GM18951 (cell line): ENCODE measurements at regions not wholly inside any gene's neighbourhood (a gene's known extent, or its start where the extent isn't known, plus 50 kb on each side); places are given as distances from the start of the nearest gene placed in this dataset.
"Not testable (repeated sequence)": the region's sequence is repeated elsewhere in the genome, so short reads cannot be mapped to it uniquely, and the experiment has no call there.

Experiments used
- POLR2A ChIP-seq: IDR thresholded peaks from 4 replicates; pipeline ENCODE4 v1.6.1; 2011; ENCODE audit warnings: mild to moderate bottlenecking; ENCODE audit not compliant: insufficient read length, insufficient read depth; ENCODE audit errors: extremely low read depth
- in situ Hi-C: fragments of 300-500 bp; cut with MboI; formaldehyde crosslinking; loops from one replicate; pipeline ENCODE4 v1.12.0; 2022; ENCODE audit warnings: low sequenced_read_pairs, mixed read lengths, inconsistent platforms; ENCODE audit not compliant: unreplicated experiment

DNA sequence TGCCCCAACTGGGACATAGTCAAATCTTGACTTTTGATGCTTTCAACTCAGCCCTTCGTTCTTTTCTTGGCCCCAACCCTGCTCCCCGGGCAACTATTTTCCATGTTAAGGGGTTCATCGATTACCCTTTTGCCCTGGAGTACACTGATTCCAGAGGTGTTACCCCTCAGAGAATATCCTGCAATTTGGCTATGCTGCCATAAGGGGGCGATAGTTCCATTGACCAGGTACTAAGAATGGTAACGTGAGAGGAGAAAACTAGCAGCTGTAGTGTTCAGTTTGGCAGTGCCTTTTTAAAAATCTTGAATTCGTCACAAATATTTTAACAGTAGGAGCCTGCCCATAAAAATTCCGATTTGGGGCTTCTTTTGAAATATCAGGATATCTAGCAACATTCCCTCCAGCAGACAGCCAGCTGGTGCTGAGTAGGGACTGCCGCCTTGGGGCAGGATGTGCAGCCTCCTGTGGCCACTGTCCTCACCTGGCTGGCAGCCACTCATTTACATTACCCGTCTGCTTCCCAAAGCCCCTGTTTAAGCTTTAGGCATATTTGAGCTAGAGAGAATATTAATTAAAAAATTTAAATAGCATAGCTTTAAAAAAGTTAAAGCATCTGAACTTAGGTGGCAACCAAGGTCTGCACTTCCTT, 146.3 kb upstream of the SKOR2 start:
- in situ Hi-C loops, result no loop called here
- no peak for TF ChIP-seq POLR2A

DNA sequence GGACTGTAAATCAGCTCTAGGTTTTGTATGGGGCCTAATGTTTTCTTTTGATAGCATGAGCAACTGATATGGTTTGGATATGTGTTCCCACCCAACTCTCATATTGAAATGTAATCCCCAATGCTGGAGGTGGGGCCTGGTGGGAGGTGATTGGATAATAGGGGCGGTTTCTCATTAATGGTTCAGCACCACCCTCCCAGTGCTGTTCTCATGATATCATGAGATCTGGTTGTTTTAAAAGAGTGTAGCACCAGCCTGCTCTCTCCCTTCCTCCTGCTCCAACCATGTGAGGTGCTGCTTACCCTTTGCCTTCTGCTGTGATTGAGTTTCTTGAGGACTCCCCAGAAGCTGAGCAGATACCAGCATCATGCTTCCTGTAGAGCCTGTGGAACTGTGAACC, 140.2 kb upstream of the SKOR2 start:
- in situ Hi-C loops, result no loop called here

DNA sequence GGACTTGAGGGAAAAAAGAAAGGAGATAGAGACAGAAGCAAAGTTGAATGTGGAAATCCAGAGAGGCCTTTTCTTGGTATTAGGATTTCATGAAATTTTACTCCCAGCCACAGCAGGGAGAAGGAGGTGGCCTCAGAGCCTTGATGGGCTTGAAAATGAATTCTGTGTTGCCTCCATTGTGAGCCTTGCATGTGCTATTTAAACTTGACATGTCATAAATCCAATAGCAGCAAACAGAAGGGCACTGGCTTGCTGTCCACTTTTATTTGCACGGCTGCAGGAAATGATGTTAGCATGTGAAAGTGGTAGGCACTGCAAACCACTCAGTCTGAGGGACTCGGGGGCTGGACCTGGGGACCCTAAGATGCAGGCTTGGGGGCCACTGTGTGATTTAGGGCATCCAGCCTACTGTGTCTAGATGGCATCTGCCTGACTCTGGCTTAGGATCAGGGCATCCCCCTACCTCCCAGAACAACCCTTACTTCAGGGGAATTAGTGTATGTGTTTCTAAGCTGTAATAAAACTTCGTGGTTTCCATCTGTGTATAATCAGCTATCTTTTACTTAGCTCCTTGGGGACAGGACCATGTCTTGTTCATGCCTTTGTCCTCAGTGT, 139.1 kb upstream of the SKOR2 start:
- no peak for TF ChIP-seq POLR2A
- in situ Hi-C loops, result no loop called here

More for the DNA sequence above, 140.2 kb upstream of the SKOR2 start:
- TF ChIP-seq POLR2A, result no peak

DNA sequence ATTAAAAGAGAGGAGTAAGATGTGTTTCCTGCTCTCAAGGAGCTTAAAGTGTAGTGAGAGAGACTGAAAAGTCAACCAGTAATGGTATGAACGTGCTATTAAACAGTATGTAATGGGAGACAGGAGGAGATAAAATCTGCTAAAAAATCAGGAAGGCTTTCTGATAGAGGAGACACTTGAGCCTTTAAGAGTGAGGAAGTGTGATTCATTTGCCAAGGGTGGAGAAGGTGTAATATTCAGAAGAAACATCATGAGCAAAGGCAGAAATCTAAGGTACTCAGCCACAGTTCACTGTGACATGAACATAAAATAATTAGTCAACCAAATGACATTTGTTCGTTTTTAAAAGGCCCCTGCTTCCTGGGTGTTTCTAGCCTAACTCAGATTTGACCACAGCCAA, 137.8 kb upstream of the SKOR2 start:
- in situ Hi-C loops, result no loop called here
- TF ChIP-seq POLR2A, result no peak

DNA sequence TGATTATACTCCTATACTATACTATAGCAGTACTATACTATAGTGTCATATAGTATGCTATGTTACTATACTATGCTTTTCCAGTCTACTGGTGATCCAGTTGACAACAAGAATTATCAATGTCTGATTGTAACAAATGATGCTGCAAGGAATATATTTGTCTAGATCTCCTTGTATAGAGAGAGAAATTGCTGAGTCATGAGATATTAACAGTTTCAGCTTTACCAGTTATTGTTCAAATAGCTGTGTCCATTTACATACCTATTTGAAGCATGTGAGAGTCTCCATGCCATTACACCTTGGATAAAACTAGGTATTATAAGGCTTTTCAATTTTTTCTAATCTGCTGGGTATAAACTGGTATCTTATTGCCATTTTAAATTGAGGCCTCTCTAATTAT, 136.4 kb upstream of the SKOR2 start:
- in situ Hi-C loops, result no loop called here
- no peak for TF ChIP-seq POLR2A

DNA sequence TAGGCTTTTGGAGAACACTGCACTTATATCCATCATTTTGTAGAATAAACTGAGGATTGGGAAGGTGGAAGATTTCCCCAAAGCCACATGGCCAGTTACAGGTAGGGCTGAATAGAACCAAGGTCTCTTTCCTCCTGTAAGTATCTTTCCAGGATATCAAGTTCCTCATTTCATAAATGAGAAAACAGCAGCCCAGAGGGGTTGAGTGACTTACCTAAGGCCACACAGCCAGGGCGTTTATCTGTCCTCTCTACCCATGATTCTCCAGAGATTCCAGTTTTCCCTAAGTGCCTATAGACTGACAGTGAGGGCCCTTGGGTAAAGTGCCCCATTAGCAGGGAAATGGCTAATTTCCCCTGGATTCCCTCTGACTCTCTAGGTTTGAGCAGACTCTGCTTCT, 132.3 kb upstream of the SKOR2 start:
- TF ChIP-seq POLR2A, result no peak
- in situ Hi-C loops, result no loop called here

DNA sequence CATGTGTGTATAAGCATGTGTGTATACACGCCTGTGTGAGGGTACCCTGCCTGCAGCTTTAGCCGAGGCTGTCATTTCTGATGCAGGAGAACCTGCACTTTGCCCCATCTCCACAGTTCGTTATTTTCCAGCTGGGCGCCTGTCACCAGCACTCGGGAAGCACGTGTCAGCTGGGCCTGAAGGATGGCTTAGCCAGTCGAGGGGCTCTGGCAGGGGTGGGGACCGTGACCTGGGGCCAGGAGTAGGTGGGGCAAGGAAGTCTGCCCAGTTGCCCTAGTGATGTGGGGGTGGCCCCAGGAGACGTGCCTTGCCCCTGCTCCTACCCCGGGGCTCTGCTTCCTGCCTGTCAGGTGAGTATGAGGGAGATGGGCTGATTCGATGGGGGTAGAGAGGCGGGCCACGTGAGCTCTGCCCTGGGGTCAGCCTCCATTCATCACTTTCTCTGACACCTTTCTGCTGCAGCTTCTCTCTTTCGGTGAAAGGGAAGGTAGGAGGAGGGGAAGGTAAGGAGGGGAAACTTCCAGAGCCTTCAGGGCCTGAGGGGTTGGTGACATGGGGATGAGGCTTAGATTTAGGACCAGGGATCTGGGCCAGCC, 130.6 kb upstream of the SKOR2 start:
- in situ Hi-C loops, result no loop called here
- no peak for TF ChIP-seq POLR2A

DNA sequence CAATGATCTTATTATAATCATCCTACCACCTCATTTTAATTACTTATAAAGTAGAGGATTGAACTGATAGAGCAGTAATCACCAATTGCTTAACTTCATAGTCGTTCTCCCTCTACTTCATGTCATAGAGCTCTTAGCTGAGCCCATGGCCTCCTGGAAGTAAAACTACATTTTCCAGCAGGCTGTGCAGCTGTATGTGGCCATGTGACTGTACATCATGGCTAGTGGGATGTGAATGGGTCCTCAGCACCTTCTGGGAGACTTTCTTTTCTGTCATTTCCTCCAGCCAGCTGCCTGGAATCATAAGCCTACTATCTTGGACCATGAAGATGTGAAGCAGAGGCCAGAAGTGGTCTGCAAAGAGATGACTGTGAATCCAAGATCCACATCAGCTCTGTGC, 128.7 kb upstream of the SKOR2 start:
- no peak for TF ChIP-seq POLR2A
- in situ Hi-C loops, result no loop called here

DNA sequence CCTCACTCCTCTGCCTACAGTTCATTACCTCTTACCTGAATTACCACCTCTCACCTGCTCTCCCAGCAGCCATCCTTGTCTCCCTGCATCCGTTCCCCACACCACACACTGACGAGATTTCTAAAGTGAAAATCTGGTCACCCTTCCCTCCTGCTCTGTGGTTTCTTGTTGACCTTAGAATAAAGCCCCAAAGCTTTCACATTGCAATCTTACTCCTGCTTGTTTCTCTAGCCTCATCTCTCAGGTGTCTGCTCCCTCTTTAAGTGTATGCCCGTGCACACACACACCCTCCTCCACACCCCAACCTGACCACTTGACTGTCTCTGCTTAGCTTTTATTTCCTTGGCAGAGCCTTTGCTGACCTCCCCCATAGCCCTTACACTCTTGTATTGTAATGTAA, 122.0 kb upstream of the SKOR2 start:
- TF ChIP-seq POLR2A, result no peak
- in situ Hi-C loops, result no loop called here

DNA sequence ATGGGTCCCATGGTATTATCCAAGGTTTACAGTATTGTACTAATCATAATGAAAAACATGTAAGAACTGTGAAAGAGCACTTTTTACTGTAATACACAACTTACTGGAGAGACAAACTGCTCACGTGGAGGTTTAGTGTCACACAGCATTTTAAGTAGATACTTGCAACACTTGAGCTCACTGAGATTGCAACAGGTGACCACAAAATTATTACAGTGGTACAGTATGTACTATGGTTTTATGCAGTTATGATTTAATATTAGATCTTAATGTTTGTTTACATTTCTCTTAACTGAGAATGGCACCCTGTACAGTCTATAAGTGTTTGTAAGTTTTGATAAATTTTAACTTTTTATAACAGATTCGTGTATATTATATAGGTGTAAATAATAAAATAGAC, 118.6 kb upstream of the SKOR2 start:
- no peak for TF ChIP-seq POLR2A
- in situ Hi-C loops, result no loop called here

DNA sequence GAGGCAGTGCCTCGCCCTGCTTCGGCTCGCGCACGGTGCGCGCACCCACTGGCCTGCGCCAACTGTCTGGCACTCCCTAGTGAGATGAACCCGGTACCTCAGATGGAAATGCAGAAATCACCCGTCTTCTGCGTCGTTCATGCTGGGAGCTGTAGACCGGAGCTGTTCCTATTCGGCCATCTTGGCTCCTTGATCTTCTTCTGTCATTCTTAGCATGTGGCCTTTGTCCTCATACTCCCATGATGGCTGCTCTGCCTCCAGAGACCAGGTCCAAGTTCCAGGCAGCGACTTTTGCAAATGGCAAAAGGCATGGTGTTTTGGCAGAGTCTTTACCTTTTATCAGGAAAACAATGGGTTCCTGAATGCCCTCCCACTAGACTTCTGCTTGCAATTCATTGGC, 102.6 kb upstream of the SKOR2 start:
- in situ Hi-C loops, result not testable (repeated sequence)

DNA sequence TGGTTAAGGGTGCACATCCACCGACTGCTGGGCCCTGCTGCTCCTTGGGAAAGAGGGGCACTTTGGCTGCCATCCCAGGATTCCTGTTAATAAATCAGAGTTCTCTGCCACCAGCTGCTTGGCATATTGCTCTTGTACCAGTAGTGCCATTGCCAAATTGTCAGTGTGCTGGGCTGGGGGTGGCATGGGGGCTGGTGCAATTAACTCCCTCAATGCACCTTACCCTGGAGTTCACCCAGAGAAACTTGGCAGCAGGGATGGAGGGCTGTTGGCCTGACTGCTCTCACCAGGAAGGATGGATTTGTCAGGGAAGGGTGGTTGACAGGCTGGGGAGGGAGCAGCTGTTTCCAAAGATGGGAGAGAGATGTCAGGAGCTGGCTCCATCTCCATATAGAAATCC, 94.6 kb upstream of the SKOR2 start:
- in situ Hi-C loops, result no loop called here
- TF ChIP-seq POLR2A, result no peak

DNA sequence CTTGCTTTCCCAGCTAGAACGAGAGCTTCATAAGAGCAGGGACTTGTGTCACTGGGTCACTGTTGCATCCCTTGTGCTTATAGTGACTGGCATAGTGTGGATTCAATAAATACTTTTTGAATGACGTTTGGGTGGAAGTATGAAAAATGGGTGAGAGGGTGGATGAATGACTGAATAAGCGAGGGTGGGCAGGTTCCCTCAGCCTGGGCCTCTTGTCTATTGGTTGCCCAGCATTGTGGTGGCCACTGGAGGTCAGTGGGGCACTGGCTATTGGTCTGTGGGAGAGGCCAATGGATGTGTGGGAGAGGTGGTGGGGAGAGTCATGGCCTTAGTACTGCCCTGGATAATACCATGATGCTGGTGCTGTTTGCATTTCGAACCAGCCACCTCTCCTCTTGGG, 93.8 kb upstream of the SKOR2 start:
- in situ Hi-C loops, result no loop called here
- TF ChIP-seq POLR2A, result no peak

DNA sequence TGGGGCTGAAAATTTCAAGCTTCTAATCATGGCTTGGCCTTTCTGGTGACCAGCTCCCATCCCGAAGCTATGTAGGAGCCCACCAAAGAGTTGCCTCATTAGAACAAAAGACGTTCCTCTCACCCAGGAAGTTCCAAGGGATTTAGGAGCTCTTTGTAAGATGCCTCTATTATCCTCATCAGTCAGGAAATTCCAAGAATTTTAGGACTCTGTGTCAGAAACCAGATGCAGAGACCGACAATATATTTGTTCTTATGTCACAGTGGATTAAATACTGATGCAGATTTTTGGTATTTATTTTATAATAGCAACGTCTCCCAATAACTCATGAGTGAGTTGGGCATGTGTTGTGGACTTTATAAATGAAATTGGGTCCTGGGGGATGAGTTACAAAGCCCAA, 91.8 kb upstream of the SKOR2 start:
- no peak for TF ChIP-seq POLR2A
- in situ Hi-C loops, result no loop called here
